HepG2 (cell line): ENCODE measurements at regions not wholly inside any gene's neighbourhood (a gene's known extent, or its start where the extent isn't known, plus 50 kb on each side); places are given as distances from the start of the nearest gene placed in this dataset.

Experiments
- EP300 ChIP-seq, 3 experiments: sonication (generic) in 1 of 3; formaldehyde crosslinking in 1 of 3; IDR thresholded peaks; 2 replicates each; pipeline versions ENCODE4 v1.5.1 to v1.6.1; 2011 to 2020; ENCODE audit warnings: low read depth in 2 of 3, low read length in 2 of 3, borderline replicate concordance in 1 of 3, improper control_type of control experiment in 1 of 3, mild to moderate bottlenecking in 1 of 3, missing genetic modification reagents in 1 of 3, moderate library complexity in 1 of 3
- ETV5 ChIP-seq: IDR thresholded peaks from 2 replicates; pipeline ENCODE4 v1.6.1; 2018; ENCODE audit warnings: missing biosample characterization, missing genetic modification reagents, inconsistent platforms, borderline replicate concordance
- GATA4 ChIP-seq: sonication (generic); IDR thresholded peaks from 2 replicates; pipeline ENCODE4 v1.6.1; 2016; ENCODE audit warnings: antibody characterized with exemption, low read depth, borderline replicate concordance
- IRF2 ChIP-seq: IDR thresholded peaks from 2 replicates; pipeline ENCODE4 v1.6.1; 2018; ENCODE audit warnings: missing genetic modification reagents, missing compliant biosample characterization
- KLF16 ChIP-seq, 2 experiments: sonication (generic) in 1 of 2; formaldehyde crosslinking in 1 of 2; IDR thresholded peaks; 2 replicates each; pipeline versions ENCODE4 v1.6.1 to v1.8.0; 2016 to 2023; ENCODE audit warnings: missing genetic modification reagents in 2 of 2, missing compliant biosample characterization in 1 of 2
- MYC ChIP-seq: sonication (generic); formaldehyde crosslinking; IDR thresholded peaks from 2 replicates; pipeline ENCODE4 v1.9.0; 2021; ENCODE audit warnings: missing genetic modification reagents, borderline replicate concordance
- RCOR2 ChIP-seq: IDR thresholded peaks from 2 replicates; pipeline ENCODE4 v1.6.1; 2016; ENCODE audit warnings: missing biosample characterization, missing genetic modification reagents
- RXRA ChIP-seq: sonication (generic); formaldehyde crosslinking; IDR thresholded peaks from 2 replicates; pipeline ENCODE4 v1.5.1; 2020; ENCODE audit warnings: missing genetic modification reagents
- SP140L ChIP-seq: sonication (generic); formaldehyde crosslinking; IDR thresholded peaks from 2 replicates; pipeline ENCODE4 v1.4.0; 2020; ENCODE audit warnings: missing genetic modification reagents, borderline replicate concordance
- ZNF160 ChIP-seq: sonication (generic); formaldehyde crosslinking; IDR thresholded peaks from 2 replicates; pipeline ENCODE4 v1.8.0; 2022; ENCODE audit warnings: mild to moderate bottlenecking, inconsistent platforms, missing genetic modification reagents
- ZNF263 ChIP-seq: sonication (generic); formaldehyde crosslinking; IDR thresholded peaks from 2 replicates; pipeline ENCODE4 v1.4.0; 2020; ENCODE audit warnings: missing genetic modification reagents
- ZNF496 ChIP-seq: sonication (generic); formaldehyde crosslinking; IDR thresholded peaks from 2 replicates; pipeline ENCODE4 v1.8.1; 2023; ENCODE audit warnings: mild to moderate bottlenecking, moderate library complexity, missing genetic modification reagents; ENCODE audit not compliant: insufficient replicate concordance
- TF ChIP-seq, protein P1 (sequence below): sonication (generic); formaldehyde crosslinking; IDR thresholded peaks from one replicate; pipeline ENCODE4 v1.5.1; 2020; ENCODE audit warnings: mild to moderate bottlenecking, missing genetic modification reagents; ENCODE audit errors: not compliant biosample characterization
- TF ChIP-seq, protein P2 (sequence below), 2 experiments: sonication (generic) in 1 of 2; formaldehyde crosslinking in 1 of 2; IDR thresholded peaks; 2 replicates each; pipeline versions ENCODE4 v1.4.0 to v1.6.1; 2016 to 2020; ENCODE audit warnings: borderline replicate concordance in 1 of 2, low read depth in 1 of 2, mild to moderate bottlenecking in 1 of 2, missing genetic modification reagents in 1 of 2
- TF ChIP-seq, protein P3 (sequence below): IDR thresholded peaks from 2 replicates; pipeline ENCODE4 v1.6.1; 2018; ENCODE audit warnings: missing genetic modification reagents, mild to moderate bottlenecking, missing compliant biosample characterization

DNA sequence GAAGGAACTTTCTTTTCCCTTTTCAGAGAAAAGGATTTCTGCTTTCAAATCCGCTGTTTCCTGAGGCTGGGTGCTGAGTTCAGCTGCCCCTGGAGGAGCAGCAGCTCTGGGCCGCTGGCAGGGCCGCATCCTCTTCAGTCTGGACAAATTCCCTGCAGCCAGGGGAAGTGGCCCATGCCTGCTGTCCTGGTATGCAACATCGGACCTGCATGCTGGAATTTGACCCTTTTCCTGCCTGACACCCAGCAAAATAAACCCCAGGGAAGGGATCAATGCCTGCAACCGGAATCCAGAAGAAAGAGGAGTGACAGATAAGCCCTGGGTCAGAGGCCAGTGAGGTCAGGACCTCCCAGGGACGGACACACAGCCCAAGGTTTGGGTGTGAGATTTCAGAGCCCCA is 54.1 kb upstream of the LINC01488 start (continued):
- TF ChIP-seq, protein P1, sequence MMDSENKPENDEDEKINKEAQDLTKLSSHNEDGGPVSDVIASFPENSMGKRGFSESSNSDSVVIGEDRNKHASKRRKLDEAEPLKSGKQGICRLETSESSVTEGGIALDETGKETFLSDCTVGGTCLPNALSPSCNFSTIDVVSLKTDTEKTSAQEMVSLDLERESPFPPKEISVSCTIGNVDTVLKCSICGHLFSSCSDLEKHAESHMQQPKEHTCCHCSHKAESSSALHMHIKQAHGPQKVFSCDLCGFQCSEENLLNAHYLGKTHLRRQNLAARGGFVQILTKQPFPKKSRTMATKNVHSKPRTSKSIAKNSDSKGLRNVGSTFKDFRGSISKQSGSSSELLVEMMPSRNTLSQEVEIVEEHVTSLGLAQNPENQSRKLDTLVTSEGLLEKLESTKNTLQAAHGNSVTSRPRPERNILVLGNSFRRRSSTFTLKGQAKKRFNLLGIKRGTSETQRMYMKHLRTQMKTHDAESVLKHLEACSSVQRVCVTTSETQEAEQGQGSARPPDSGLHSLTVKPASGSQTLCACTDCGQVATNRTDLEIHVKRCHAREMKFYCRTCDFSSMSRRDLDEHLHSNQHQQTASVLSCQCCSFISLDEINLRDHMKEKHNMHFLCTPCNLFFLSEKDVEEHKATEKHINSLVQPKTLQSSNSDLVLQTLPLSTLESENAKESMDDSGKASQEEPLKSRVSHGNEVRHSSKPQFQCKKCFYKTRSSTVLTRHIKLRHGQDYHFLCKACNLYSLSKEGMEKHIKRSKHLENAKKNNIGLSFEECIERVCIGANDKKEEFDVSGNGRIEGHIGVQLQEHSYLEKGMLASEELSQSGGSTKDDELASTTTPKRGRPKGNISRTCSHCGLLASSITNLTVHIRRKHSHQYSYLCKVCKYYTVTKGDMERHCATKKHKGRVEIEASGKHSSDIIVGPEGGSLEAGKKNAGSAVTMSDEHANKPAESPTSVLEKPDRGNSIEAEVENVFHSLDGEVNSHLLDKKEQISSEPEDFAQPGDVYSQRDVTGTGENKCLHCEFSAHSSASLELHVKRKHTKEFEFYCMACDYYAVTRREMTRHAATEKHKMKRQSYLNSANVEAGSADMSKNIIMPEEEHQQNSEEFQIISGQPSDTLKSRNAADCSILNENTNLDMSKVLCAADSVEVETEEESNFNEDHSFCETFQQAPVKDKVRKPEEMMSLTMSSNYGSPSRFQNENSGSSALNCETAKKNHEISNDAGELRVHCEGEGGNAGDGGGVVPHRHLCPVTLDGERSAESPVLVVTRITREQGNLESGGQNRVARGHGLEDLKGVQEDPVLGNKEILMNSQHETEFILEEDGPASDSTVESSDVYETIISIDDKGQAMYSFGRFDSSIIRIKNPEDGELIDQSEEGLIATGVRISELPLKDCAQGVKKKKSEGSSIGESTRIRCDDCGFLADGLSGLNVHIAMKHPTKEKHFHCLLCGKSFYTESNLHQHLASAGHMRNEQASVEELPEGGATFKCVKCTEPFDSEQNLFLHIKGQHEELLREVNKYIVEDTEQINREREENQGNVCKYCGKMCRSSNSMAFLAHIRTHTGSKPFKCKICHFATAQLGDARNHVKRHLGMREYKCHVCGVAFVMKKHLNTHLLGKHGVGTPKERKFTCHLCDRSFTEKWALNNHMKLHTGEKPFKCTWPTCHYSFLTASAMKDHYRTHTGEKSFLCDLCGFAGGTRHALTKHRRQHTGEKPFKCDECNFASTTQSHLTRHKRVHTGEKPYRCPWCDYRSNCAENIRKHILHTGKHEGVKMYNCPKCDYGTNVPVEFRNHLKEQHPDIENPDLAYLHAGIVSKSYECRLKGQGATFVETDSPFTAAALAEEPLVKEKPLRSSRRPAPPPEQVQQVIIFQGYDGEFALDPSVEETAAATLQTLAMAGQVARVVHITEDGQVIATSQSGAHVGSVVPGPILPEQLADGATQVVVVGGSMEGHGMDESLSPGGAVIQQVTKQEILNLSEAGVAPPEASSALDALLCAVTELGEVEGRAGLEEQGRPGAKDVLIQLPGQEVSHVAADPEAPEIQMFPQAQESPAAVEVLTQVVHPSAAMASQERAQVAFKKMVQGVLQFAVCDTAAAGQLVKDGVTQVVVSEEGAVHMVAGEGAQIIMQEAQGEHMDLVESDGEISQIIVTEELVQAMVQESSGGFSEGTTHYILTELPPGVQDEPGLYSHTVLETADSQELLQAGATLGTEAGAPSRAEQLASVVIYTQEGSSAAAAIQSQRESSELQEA: no peak
- peak; percentile 73 for TF ChIP-seq MYC (CRISPR knock-in tag)
- peak; percentile 88; the same call in 1 of the 2 replicates for TF ChIP-seq GATA4
- TF ChIP-seq, protein P2, sequence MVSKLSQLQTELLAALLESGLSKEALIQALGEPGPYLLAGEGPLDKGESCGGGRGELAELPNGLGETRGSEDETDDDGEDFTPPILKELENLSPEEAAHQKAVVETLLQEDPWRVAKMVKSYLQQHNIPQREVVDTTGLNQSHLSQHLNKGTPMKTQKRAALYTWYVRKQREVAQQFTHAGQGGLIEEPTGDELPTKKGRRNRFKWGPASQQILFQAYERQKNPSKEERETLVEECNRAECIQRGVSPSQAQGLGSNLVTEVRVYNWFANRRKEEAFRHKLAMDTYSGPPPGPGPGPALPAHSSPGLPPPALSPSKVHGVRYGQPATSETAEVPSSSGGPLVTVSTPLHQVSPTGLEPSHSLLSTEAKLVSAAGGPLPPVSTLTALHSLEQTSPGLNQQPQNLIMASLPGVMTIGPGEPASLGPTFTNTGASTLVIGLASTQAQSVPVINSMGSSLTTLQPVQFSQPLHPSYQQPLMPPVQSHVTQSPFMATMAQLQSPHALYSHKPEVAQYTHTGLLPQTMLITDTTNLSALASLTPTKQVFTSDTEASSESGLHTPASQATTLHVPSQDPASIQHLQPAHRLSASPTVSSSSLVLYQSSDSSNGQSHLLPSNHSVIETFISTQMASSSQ (IDR thresholded peaks at IDR 0.05; ENCODE audit: low read depth): 0 out of 2 replicates have a peak, but pooled peaks have one; percentile 27
- TF ChIP-seq, protein P2 (CRISPR knock-in tag; IDR thresholded peaks at IDR 0.05; ENCODE audit: borderline replicate concordance): peak; percentile 67; the same call in 1 of the 2 replicates
- peak; percentile 82; the same call in 1 of the 2 replicates for TF ChIP-seq RCOR2 (CRISPR knock-in tag)
- peak; percentile 68; the same call in 1 of the 2 replicates for TF ChIP-seq ZNF160
- TF ChIP-seq EP300 (IDR thresholded peaks at IDR 0.05; ENCODE audit: low read depth in 2 of 2, low read length in 2 of 2): peak; percentile 70 to 91; a peak in 3 of 4 replicates
- TF ChIP-seq EP300 (CRISPR knock-in tag; IDR thresholded peaks at IDR 0.05; ENCODE audit: borderline replicate concordance): peak; percentile 73; the same call in 1 of the 2 replicates
- TF ChIP-seq ZNF496 (CRISPR knock-in tag): no peak
- TF ChIP-seq IRF2: peak; percentile 79; the same call in 1 of the 2 replicates
- TF ChIP-seq KLF16 (CRISPR knock-in tag; IDR thresholded peaks at IDR 0.05): peak in 1 of 2 experiments; percentile 47; a peak in 1 of 4 replicates
- TF ChIP-seq RXRA (CRISPR knock-in tag): peak; percentile 95
- TF ChIP-seq ZNF263 (CRISPR knock-in tag): peak; percentile 78
- peak; percentile 98 for TF ChIP-seq ETV5 (CRISPR knock-in tag)
- TF ChIP-seq, protein P3, sequence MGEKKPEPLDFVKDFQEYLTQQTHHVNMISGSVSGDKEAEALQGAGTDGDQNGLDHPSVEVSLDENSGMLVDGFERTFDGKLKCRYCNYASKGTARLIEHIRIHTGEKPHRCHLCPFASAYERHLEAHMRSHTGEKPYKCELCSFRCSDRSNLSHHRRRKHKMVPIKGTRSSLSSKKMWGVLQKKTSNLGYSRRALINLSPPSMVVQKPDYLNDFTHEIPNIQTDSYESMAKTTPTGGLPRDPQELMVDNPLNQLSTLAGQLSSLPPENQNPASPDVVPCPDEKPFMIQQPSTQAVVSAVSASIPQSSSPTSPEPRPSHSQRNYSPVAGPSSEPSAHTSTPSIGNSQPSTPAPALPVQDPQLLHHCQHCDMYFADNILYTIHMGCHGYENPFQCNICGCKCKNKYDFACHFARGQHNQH: peak; percentile 88
- TF ChIP-seq SP140L (CRISPR knock-in tag): no peak
